Liver (tissue), 8 donors: ENCODE measurements at regions not wholly inside any gene's neighbourhood (a gene's known extent, or its start where the extent isn't known, plus 50 kb on each side); places are given as distances from the start of the nearest gene placed in this dataset.

ENCODE experiments used
- DNase-seq: peaks from one replicate; pipeline ENCODE4 v3.0.0-alpha.2; 2017; ENCODE audit warnings: low spot score
- H3K27ac ChIP-seq, 2 donors: one replicate each; pipeline ENCODE4 v1.7.0; 2013; ENCODE audit warnings: inconsistent platforms in 2 of 2, low read length in 2 of 2, control low read depth in 1 of 2, low read depth in 1 of 2, mild to moderate bottlenecking in 1 of 2
- H3K27me3 ChIP-seq, 4 donors: one replicate each; pipeline versions ENCODE4 v1.6.1 to v1.7.0; 2013; ENCODE audit warnings: low read length in 3 of 4, inconsistent platforms in 1 of 4, mild to moderate bottlenecking in 1 of 4, moderate library complexity in 1 of 4; ENCODE audit not compliant: control insufficient read depth in 4 of 4, insufficient read depth in 4 of 4
- H3K36me3 ChIP-seq, 4 donors: one replicate each; pipeline versions ENCODE4 v1.6.1 to v1.7.0; 2013; ENCODE audit warnings: low read length in 3 of 4, mild to moderate bottlenecking in 3 of 4, low read depth in 1 of 4, moderate library complexity in 1 of 4; ENCODE audit not compliant: control insufficient read depth in 4 of 4, insufficient read depth in 3 of 4
- H3K4me1 ChIP-seq, 4 donors: one replicate each; pipeline versions ENCODE4 v1.6.1 to v1.7.0; 2013; ENCODE audit warnings: low read length in 3 of 4, mild to moderate bottlenecking in 3 of 4, moderate library complexity in 1 of 4; ENCODE audit not compliant: control insufficient read depth in 4 of 4, insufficient read depth in 4 of 4
- H3K4me3 ChIP-seq, 3 donors: one replicate each; pipeline versions ENCODE4 v1.6.1 to v1.7.0; 2013; ENCODE audit warnings: low read length in 3 of 3, control low read depth in 1 of 3, low read depth in 1 of 3, mild to moderate bottlenecking in 1 of 3
- H3K9ac ChIP-seq, 2 donors: one replicate each; pipeline ENCODE4 v1.7.0; 2013; ENCODE audit warnings: low read length in 2 of 2, mild to moderate bottlenecking in 2 of 2, moderate library complexity in 2 of 2, control low read depth in 1 of 2, low read depth in 1 of 2
- H3K9me3 ChIP-seq, 4 donors: one replicate each; pipeline versions ENCODE4 v1.6.1 to v1.7.0; 2013; ENCODE audit warnings: low read length in 3 of 4; ENCODE audit not compliant: control insufficient read depth in 4 of 4
- CTCF ChIP-seq: fragments of 150-350 bp; IDR thresholded peaks from 2 replicates; pipeline ENCODE4 v1.5.1; 2017; ENCODE audit warnings: improper control_type of control experiment, low read depth, low read length; ENCODE audit not compliant: missing input control
- EGR1 ChIP-seq, 2 donors: IDR thresholded peaks; 2 replicates each; pipeline ENCODE4 v1.6.1; 2016 to 2018; ENCODE audit warnings: antibody characterized with exemption in 2 of 2, low read depth in 2 of 2
- FOXA1 ChIP-seq: IDR thresholded peaks from 2 replicates; pipeline ENCODE4 v1.6.1; 2016; ENCODE audit warnings: antibody characterized with exemption
- FOXA2 ChIP-seq: IDR thresholded peaks from 2 replicates; pipeline ENCODE4 v1.6.1; 2016; ENCODE audit warnings: antibody characterized with exemption
- GABPA ChIP-seq, 2 donors: IDR thresholded peaks in 1 of 2; conservative IDR thresholded peaks in 1 of 2; 2 replicates each; pipeline ENCODE4 v1.6.1; 2016; ENCODE audit warnings: antibody characterized with exemption in 2 of 2, mild to moderate bottlenecking in 1 of 2, moderate library complexity in 1 of 2
- HNF4A ChIP-seq, 2 donors: conservative IDR thresholded peaks; 2 replicates each; pipeline ENCODE4 v1.6.1; 2016; ENCODE audit warnings: antibody characterized with exemption in 2 of 2, mild to moderate bottlenecking in 2 of 2
- HNF4G ChIP-seq: IDR thresholded peaks from 2 replicates; pipeline ENCODE4 v1.6.1; 2016; ENCODE audit warnings: antibody characterized with exemption
- JUND ChIP-seq, 2 donors: IDR thresholded peaks; 2 replicates each; pipeline ENCODE4 v1.6.1; 2016; ENCODE audit warnings: antibody characterized with exemption in 2 of 2
- MAX ChIP-seq: IDR thresholded peaks from 2 replicates; pipeline ENCODE4 v1.6.1; 2016; ENCODE audit warnings: antibody characterized with exemption
- NR2F2 ChIP-seq: IDR thresholded peaks from 2 replicates; pipeline ENCODE4 v1.6.1; 2016; ENCODE audit warnings: antibody characterized with exemption
- RAD21 ChIP-seq, 2 donors: IDR thresholded peaks; 2 replicates each; pipeline ENCODE4 v1.6.1; 2016; ENCODE audit warnings: antibody characterized with exemption in 2 of 2, mild to moderate bottlenecking in 2 of 2
- RXRA ChIP-seq, 2 donors: IDR thresholded peaks; 2 replicates each; pipeline ENCODE4 v1.6.1; 2017 to 2018; ENCODE audit warnings: antibody characterized with exemption in 2 of 2, mild to moderate bottlenecking in 1 of 2
- SP1 ChIP-seq: IDR thresholded peaks from 2 replicates; pipeline ENCODE4 v1.6.1; 2018; ENCODE audit warnings: antibody characterized with exemption, mild to moderate bottlenecking
- TAF1 ChIP-seq: conservative IDR thresholded peaks from 2 replicates; pipeline ENCODE4 v1.6.1; 2016; ENCODE audit warnings: antibody characterized with exemption, mild to moderate bottlenecking
- YY1 ChIP-seq: IDR thresholded peaks from 2 replicates; pipeline ENCODE4 v1.6.1; 2016; ENCODE audit warnings: antibody characterized with exemption, mild to moderate bottlenecking
- WGBS: extraction: QIAGEN DNeasy Blood & Tissue Kit; methylation state at CpG from one replicate; pipeline ENCODE4 v1.1.7; 2013; 5-methylcytosine and 5-hydroxymethylcytosine counted together
- TF ChIP-seq, protein P1 (sequence below): IDR thresholded peaks from 2 replicates; pipeline ENCODE4 v1.6.1; 2016; ENCODE audit warnings: antibody characterized with exemption
- TF ChIP-seq, protein P2 (sequence below): IDR thresholded peaks from 2 replicates; pipeline ENCODE4 v1.6.1; 2016; ENCODE audit warnings: antibody characterized with exemption, mild to moderate bottlenecking
- TF ChIP-seq, protein P3 (sequence below): IDR thresholded peaks from 2 replicates; pipeline ENCODE4 v1.6.1; 2016; ENCODE audit warnings: antibody characterized with exemption
- donor health status: healthy.
- donor health status: healthy.
- donor health status: healthy.
- donor health status: healthy.
- donor health status: healthy.

GRCh38 chr4:27089186-27089585 lies 228.5 kb downstream of the STIM2 start:
- H3K36me3 ChIP-seq, result no peaks in the 10 kb centered on the region
- H3K9me3 ChIP-seq, result no peaks in the 10 kb centered on the region
- no peak overlapping the region for H3K27ac ChIP-seq
- TF ChIP-seq EGR1 (IDR thresholded peaks at IDR 0.05; ENCODE audit: low read depth in 2 of 2) (no peak), HNF4G (no peak), JUND (IDR thresholded peaks at IDR 0.05) (no peak), GABPA (IDR thresholded peaks at IDR 0.05 in 1 of 2, conservative IDR thresholded peaks at IDR 0.05 in 1 of 2) (no peak), RXRA (IDR thresholded peaks at IDR 0.05) (no peak), FOXA2 (no peak), RAD21 (IDR thresholded peaks at IDR 0.05) (no peak), SP1 (no peak), CTCF (no peak), TAF1 (no peak), HNF4A (conservative IDR thresholded peaks at IDR 0.05) (no peak), YY1 (no peak), MAX (no peak), FOXA1 (no peak), NR2F2 (no peak)
- TF ChIP-seq, protein P1, sequence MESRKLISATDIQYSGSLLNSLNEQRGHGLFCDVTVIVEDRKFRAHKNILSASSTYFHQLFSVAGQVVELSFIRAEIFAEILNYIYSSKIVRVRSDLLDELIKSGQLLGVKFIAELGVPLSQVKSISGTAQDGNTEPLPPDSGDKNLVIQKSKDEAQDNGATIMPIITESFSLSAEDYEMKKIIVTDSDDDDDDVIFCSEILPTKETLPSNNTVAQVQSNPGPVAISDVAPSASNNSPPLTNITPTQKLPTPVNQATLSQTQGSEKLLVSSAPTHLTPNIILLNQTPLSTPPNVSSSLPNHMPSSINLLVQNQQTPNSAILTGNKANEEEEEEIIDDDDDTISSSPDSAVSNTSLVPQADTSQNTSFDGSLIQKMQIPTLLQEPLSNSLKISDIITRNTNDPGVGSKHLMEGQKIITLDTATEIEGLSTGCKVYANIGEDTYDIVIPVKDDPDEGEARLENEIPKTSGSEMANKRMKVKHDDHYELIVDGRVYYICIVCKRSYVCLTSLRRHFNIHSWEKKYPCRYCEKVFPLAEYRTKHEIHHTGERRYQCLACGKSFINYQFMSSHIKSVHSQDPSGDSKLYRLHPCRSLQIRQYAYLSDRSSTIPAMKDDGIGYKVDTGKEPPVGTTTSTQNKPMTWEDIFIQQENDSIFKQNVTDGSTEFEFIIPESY, result no peak
- TF ChIP-seq, protein P2, sequence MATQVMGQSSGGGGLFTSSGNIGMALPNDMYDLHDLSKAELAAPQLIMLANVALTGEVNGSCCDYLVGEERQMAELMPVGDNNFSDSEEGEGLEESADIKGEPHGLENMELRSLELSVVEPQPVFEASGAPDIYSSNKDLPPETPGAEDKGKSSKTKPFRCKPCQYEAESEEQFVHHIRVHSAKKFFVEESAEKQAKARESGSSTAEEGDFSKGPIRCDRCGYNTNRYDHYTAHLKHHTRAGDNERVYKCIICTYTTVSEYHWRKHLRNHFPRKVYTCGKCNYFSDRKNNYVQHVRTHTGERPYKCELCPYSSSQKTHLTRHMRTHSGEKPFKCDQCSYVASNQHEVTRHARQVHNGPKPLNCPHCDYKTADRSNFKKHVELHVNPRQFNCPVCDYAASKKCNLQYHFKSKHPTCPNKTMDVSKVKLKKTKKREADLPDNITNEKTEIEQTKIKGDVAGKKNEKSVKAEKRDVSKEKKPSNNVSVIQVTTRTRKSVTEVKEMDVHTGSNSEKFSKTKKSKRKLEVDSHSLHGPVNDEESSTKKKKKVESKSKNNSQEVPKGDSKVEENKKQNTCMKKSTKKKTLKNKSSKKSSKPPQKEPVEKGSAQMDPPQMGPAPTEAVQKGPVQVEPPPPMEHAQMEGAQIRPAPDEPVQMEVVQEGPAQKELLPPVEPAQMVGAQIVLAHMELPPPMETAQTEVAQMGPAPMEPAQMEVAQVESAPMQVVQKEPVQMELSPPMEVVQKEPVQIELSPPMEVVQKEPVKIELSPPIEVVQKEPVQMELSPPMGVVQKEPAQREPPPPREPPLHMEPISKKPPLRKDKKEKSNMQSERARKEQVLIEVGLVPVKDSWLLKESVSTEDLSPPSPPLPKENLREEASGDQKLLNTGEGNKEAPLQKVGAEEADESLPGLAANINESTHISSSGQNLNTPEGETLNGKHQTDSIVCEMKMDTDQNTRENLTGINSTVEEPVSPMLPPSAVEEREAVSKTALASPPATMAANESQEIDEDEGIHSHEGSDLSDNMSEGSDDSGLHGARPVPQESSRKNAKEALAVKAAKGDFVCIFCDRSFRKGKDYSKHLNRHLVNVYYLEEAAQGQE, result no peak
- TF ChIP-seq, protein P3, sequence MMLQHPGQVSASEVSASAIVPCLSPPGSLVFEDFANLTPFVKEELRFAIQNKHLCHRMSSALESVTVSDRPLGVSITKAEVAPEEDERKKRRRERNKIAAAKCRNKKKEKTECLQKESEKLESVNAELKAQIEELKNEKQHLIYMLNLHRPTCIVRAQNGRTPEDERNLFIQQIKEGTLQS, result no peak
- H3K9ac ChIP-seq, result no peak overlapping the region
- WGBS, result 85% methylated on average over 5 of the region's 5 CpGs
- peaks cover 2 to 17% (median 4%) of the 10 kb centered on the region in 4 donors for H3K27me3 ChIP-seq
- H3K4me1 ChIP-seq, result peaks cover 0 to 7% (median 5%) of the 10 kb centered on the region in 4 donors
- DNase-seq, result no peak
- H3K4me3 ChIP-seq, result no peak overlapping the region

- Histone ChIP-seq H3K4me1 (no peaks in the 10 kb centered on the region), H3K36me3 (no peaks in the 10 kb centered on the region), H3K9ac (no peak overlapping the region), H3K9me3 (no peaks in the 10 kb centered on the region), H3K27ac (no peak overlapping the region), H3K27me3 (peaks cover 2 to 8% (median 4%) of the 10 kb centered on the region in 4 donors), H3K4me3 (no peak overlapping the region)
- no peak for DNase-seq
- WGBS, result 51% methylated on average over 6 of the region's 6 CpGs
- TF ChIP-seq RXRA (IDR thresholded peaks at IDR 0.05) (no peak), HNF4A (conservative IDR thresholded peaks at IDR 0.05) (no peak), TAF1 (no peak), EGR1 (IDR thresholded peaks at IDR 0.05; ENCODE audit: low read depth in 2 of 2) (no peak), SP1 (no peak), JUND (IDR thresholded peaks at IDR 0.05) (no peak), GABPA (IDR thresholded peaks at IDR 0.05 in 1 of 2, conservative IDR thresholded peaks at IDR 0.05 in 1 of 2) (no peak), CTCF (no peak), FOXA1 (no peak)
- TF ChIP-seq, protein P1, result no peak
These were observed 229.8 kb downstream of the STIM2 start for GRCh38 chr4:27090406-27090805.
